GM19438 (cell line): ENCODE measurements at regions not wholly inside any gene's neighbourhood (a gene's known extent, or its start where the extent isn't known, plus 50 kb on each side); places are given as distances from the start of the nearest gene placed in this dataset.

Source experiments
- ATAC-seq: cut with Tn5 transposase; IDR thresholded peaks from one replicate; pipeline ENCODE4 v1.9.1; 2021; ENCODE audit warnings: low read depth; ENCODE audit not compliant: unreplicated experiment

GRCh38 chr3:181176601-181177000 lies 187.1 kb upstream of the DNAJC19 start:
- no peak for ATAC-seq

- no peak for ATAC-seq
Measured at GRCh38 chr3:181174676-181175233, 185.2 kb upstream of the DNAJC19 start.

GRCh38 chr3:181174022-181174421 lies 184.5 kb upstream of the DNAJC19 start:
- no peak for ATAC-seq

- ATAC-seq, result no peak
Measured at GRCh38 chr3:181173227-181173626, 183.7 kb upstream of the DNAJC19 start.

- no peak for ATAC-seq
Measured at GRCh38 chr3:181134873-181135272, 145.3 kb upstream of the DNAJC19 start.

GRCh38 chr3:181133832-181134231 lies 144.3 kb upstream of the DNAJC19 start:
- no peak for ATAC-seq

GRCh38 chr3:181105646-181106045 lies 116.1 kb upstream of the DNAJC19 start:
- ATAC-seq, result no peak

- no peak for ATAC-seq
Measured at GRCh38 chr3:181103605-181104004, 114.1 kb upstream of the DNAJC19 start.

GRCh38 chr3:181086011-181086410 lies 96.5 kb upstream of the DNAJC19 start:
- no peak for ATAC-seq

GRCh38 chr3:181081930-181082329 lies 92.4 kb upstream of the DNAJC19 start:
- no peak for ATAC-seq

- no peak for ATAC-seq
Measured at GRCh38 chr3:181076558-181076957, 87.0 kb upstream of the DNAJC19 start.

- ATAC-seq, result no peak
Measured at GRCh38 chr3:181075098-181075497, 85.6 kb upstream of the DNAJC19 start.

GRCh38 chr3:181066143-181067087 lies 76.9 kb upstream of the DNAJC19 start:
- ATAC-seq, result no peak

GRCh38 chr3:181056136-181056732 lies 66.7 kb upstream of the DNAJC19 start:
- no peak for ATAC-seq

- no peak for ATAC-seq
Measured at GRCh38 chr3:181054538-181054937, 65.0 kb upstream of the DNAJC19 start.

- no peak for ATAC-seq
Measured at GRCh38 chr3:181052256-181052655, 62.7 kb upstream of the DNAJC19 start.

GRCh38 chr3:181050738-181051137 lies 61.2 kb upstream of the DNAJC19 start:
- ATAC-seq, result no peak

GRCh38 chr3:181040030-181040429 lies 50.5 kb upstream of the DNAJC19 start:
- no peak for ATAC-seq
